Esophagus muscularis mucosa (tissue), 3 donors: ENCODE measurements at regions not wholly inside any gene's neighbourhood (a gene's known extent, or its start where the extent isn't known, plus 50 kb on each side); places are given as distances from the start of the nearest gene placed in this dataset.

Experiments used
- CTCF ChIP-seq, 3 experiments: fragments of 200-600 bp in 2 of 3; fragments of 450-650 bp in 1 of 3; sonication (generic) in 2 of 3; IDR thresholded peaks; one replicate each; pipeline ENCODE4 v1.5.1; 2017 to 2019; ENCODE audit warnings: antibody characterized with exemption in 3 of 3, mild to moderate bottlenecking in 2 of 3, moderate library complexity in 1 of 3
- POLR2A ChIP-seq: fragments of 450-650 bp; IDR thresholded peaks from one replicate; pipeline ENCODE4 v1.6.1; 2017; ENCODE audit warnings: antibody characterized with exemption, moderate library complexity, mild to moderate bottlenecking, low read depth
- POLR2AphosphoS5 ChIP-seq, 2 donors: sonication (generic); formaldehyde crosslinking; IDR thresholded peaks; one replicate each; pipeline ENCODE4 v1.6.1; 2017; ENCODE audit warnings: antibody characterized with exemption in 2 of 2

GRCh38 chr1:214993419-214993818, 89.1 kb upstream of the KCNK2 start:
- TF ChIP-seq CTCF (IDR thresholded peaks at IDR 0.05) (no peak), POLR2AphosphoS5 (IDR thresholded peaks at IDR 0.05) (no peak), POLR2A (no peak)
